ENCODE measurements at regions not wholly inside any gene's neighbourhood (a gene's known extent, or its start where the extent isn't known, plus 50 kb on each side); places are given as distances from the start of the nearest gene placed in this dataset.

DNA sequence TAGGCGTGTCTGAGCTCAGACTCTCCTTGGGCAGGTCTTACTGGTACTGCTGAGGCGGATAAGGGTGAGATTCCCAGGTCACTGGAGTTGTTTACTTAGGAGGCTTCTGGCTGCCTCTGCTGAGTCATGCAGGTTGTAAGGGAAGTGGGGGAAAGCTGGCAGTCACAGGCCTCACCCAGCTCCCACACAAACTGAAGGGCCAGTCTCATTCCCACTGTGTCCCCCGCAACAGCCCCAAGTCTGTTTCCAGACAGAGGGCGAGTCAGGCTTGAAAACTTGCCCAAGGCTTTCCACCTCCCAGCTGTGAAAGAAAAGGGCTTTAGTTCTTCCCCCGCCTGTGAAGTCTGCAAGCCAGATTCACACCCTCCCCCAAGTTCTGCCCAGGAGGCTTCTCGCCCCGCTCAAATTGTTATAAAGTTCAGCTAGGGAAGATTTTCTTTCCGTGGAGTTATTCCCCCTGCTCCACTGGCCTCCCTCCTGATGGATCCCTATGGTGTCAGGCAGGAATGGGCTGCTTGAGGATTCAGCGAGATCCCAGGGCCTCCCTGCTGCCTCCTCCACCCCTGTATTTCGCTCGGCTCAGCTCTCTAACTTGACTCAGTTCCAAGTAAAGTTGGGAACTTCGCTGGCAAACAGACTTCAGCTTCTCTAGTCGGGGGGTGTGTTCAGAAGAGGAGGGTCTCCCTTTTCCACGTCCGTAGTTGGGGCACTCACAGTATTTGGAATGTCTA lies 248.6 kb downstream of the NR4A2 start:
- CTCF ChIA-PET = no interaction called here
- no peak for DNase-seq (ENCODE audit: extremely low spot score)
- TF ChIP-seq BHLHE40 (IDR thresholded peaks at IDR 0.05; ENCODE audit: borderline replicate concordance) (no peak), TARDBP (IDR thresholded peaks at IDR 0.05) (no peak), FOXM1 (IDR thresholded peaks at IDR 0.05; ENCODE audit: borderline replicate concordance) (no peak), LEF1 (IDR thresholded peaks at IDR 0.05; ENCODE audit: borderline replicate concordance) (no peak), SP1 (IDR thresholded peaks at IDR 0.05) (no peak), NFRKB (IDR thresholded peaks at IDR 0.05) (no peak), ZNF384 (IDR thresholded peaks at IDR 0.05) (no peak), FOXK2 (IDR thresholded peaks at IDR 0.05) (no peak), FOXA1 (IDR thresholded peaks at IDR 0.05) (no peak)
- TF ChIP-seq, protein P1, sequence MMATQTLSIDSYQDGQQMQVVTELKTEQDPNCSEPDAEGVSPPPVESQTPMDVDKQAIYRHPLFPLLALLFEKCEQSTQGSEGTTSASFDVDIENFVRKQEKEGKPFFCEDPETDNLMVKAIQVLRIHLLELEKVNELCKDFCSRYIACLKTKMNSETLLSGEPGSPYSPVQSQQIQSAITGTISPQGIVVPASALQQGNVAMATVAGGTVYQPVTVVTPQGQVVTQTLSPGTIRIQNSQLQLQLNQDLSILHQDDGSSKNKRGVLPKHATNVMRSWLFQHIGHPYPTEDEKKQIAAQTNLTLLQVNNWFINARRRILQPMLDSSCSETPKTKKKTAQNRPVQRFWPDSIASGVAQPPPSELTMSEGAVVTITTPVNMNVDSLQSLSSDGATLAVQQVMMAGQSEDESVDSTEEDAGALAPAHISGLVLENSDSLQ (IDR thresholded peaks at IDR 0.05) = no peak
- POLR2A ChIA-PET = no interaction called here

DNA sequence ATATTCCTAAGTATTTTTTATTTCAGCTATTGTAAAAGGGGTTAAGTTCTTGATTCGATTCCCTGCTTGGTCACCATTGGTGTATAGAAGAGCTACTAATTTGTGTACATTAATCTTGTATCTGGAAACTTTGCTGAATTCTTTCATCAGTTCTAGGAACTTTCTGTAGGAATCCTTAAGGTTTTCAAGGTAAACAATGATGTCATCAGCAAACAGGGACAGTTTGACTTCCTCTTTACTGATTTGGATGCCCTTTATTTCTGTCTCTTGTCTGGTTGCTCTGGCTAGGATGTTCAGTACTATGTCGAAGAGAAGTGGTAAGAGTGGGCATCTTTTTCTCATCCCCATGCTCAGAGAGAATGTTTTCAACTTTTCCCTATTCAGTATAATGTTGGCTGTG lies 252.7 kb downstream of the NR4A2 start:
- ChIA-PET POLR2A (no interaction called here), CTCF (no interaction called here)
- no peak for DNase-seq (ENCODE audit: extremely low spot score)
- TF ChIP-seq HDGF (IDR thresholded peaks at IDR 0.05; ENCODE audit: borderline replicate concordance) = no peak
- TF ChIP-seq, protein P1 (IDR thresholded peaks at IDR 0.05) = no peak
- TF ChIP-seq L3MBTL2 (conservative IDR thresholded peaks at IDR 0.05) = no peak
- no peak for TF ChIP-seq TARDBP (IDR thresholded peaks at IDR 0.05)
- no peak for TF ChIP-seq LEF1 (IDR thresholded peaks at IDR 0.05; ENCODE audit: borderline replicate concordance)
- no peak for TF ChIP-seq NFRKB (IDR thresholded peaks at IDR 0.05)
- TF ChIP-seq BHLHE40 (IDR thresholded peaks at IDR 0.05; ENCODE audit: borderline replicate concordance) = no peak
- no peak for TF ChIP-seq CTBP1 (IDR thresholded peaks at IDR 0.05; ENCODE audit: borderline replicate concordance)
- TF ChIP-seq FOXK2 (IDR thresholded peaks at IDR 0.05) = no peak
- no peak for TF ChIP-seq SP1 (IDR thresholded peaks at IDR 0.05)
- TF ChIP-seq SUZ12 (IDR thresholded peaks at IDR 0.05) = no peak
- TF ChIP-seq ARNT (IDR thresholded peaks at IDR 0.05) = no peak
- TF ChIP-seq ZNF384 (IDR thresholded peaks at IDR 0.05) = no peak
- no peak for TF ChIP-seq ELF4 (IDR thresholded peaks at IDR 0.05)
- TF ChIP-seq FOXM1 (IDR thresholded peaks at IDR 0.05; ENCODE audit: borderline replicate concordance) = no peak
- no peak for TF ChIP-seq FOXA1 (IDR thresholded peaks at IDR 0.05)

DNA sequence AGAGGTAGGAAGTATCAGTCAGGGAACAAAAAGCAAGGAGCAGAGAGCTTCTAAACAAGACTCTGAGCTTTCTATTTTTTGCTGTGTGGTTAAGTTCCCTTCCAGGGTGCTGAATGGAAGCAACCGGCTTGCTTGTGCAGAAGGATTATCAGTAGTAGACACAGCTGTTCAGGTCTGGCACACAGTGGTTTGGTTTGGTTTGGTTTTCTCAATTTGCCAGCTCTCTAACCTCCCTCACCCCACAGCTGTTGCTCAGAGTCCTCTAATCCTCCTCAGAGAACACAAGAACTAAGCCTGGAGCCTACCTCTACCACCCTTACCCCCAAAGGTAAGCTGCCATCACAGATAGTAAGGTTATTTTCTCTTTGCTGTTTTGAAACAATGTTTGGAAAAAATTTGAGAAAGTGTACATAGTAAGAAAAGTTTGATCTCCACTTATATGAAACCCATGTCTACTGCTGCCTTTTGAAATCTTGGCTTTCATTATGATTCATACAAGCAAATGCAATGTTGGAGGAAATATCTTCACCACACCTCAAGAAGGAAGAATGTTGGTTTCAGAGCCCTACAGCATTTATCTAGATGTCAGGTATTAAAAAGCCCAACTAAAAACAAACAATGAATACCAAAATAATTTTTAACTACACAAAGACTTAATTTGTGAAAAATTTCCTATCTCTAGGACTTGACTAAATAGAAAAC lies 255.3 kb downstream of the NR4A2 start:
- TF ChIP-seq L3MBTL2 (conservative IDR thresholded peaks at IDR 0.05) (no peak), ARNT (IDR thresholded peaks at IDR 0.05) (no peak)
- CTCF ChIA-PET = no interaction called here
- POLR2A ChIA-PET = no interaction called here
- DNase-seq (ENCODE audit: extremely low spot score) = no peak

DNA sequence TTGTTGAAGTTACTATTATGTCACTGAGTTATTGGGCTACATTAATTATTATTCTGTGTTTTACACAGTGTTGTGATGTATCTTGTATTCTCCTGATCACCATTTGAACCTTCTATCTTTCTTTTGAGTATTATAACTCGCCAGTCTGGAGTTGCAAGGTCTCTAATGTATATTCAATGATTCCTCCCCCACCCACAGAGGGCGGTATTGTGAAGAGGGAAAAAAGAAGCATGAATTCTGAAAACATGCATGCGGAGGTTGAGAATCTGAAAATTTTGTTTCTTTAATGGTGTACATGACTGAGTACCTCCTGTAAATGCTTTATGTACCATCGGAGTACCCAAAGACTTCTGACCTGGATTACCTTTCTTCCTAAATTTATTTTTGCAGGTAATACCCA lies 266.6 kb downstream of the NR4A2 start:
- POLR2A ChIA-PET = no interaction called here
- CTCF ChIA-PET = no interaction called here
- TF ChIP-seq NFRKB (IDR thresholded peaks at IDR 0.05) = no peak
- TF ChIP-seq HDGF (IDR thresholded peaks at IDR 0.05; ENCODE audit: borderline replicate concordance) = no peak
- no peak for TF ChIP-seq TARDBP (IDR thresholded peaks at IDR 0.05)
- TF ChIP-seq FOXM1 (IDR thresholded peaks at IDR 0.05; ENCODE audit: borderline replicate concordance) = no peak
- TF ChIP-seq LEF1 (IDR thresholded peaks at IDR 0.05; ENCODE audit: borderline replicate concordance) = no peak
- TF ChIP-seq SP1 (IDR thresholded peaks at IDR 0.05) = no peak
- TF ChIP-seq, protein P1 (IDR thresholded peaks at IDR 0.05) = no peak
- no peak for TF ChIP-seq FOXA1 (IDR thresholded peaks at IDR 0.05)
- no peak for TF ChIP-seq L3MBTL2 (conservative IDR thresholded peaks at IDR 0.05)
- TF ChIP-seq ELF4 (IDR thresholded peaks at IDR 0.05) = no peak
- TF ChIP-seq BHLHE40 (IDR thresholded peaks at IDR 0.05; ENCODE audit: borderline replicate concordance) = no peak
- TF ChIP-seq CTBP1 (IDR thresholded peaks at IDR 0.05; ENCODE audit: borderline replicate concordance) = no peak
- TF ChIP-seq ARNT (IDR thresholded peaks at IDR 0.05) = no peak
- TF ChIP-seq ZNF384 (IDR thresholded peaks at IDR 0.05) = no peak
- no peak for TF ChIP-seq SUZ12 (IDR thresholded peaks at IDR 0.05)
- TF ChIP-seq FOXK2 (IDR thresholded peaks at IDR 0.05) = no peak
- peak; percentile 6 for DNase-seq (ENCODE audit: extremely low spot score)

DNA sequence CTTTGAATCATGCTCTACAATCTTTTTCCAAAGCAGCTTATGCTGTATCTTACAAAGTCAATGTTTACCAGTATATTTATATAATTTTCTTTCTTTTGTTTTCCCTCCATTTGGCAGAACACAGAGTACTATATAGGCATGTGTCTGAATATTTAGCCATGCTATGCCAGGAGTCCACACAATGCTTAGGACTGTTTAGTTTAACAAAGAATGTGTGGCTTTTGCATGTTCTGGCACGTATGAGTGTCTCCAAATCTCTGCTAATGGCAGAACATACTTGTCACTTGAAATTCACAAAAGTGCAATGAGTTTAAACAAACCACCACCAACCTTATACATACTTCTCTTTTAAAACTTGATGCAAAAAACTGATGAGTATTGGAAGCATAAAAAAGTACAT lies 268.0 kb downstream of the NR4A2 start:
- CTCF ChIA-PET = no interaction called here
- POLR2A ChIA-PET = no interaction called here
- no peak for TF ChIP-seq LEF1 (IDR thresholded peaks at IDR 0.05; ENCODE audit: borderline replicate concordance)
- TF ChIP-seq HDGF (IDR thresholded peaks at IDR 0.05; ENCODE audit: borderline replicate concordance) = no peak
- no peak for TF ChIP-seq ZNF384 (IDR thresholded peaks at IDR 0.05)
- no peak for TF ChIP-seq FOXA1 (IDR thresholded peaks at IDR 0.05)
- no peak for DNase-seq (ENCODE audit: extremely low spot score)

DNA sequence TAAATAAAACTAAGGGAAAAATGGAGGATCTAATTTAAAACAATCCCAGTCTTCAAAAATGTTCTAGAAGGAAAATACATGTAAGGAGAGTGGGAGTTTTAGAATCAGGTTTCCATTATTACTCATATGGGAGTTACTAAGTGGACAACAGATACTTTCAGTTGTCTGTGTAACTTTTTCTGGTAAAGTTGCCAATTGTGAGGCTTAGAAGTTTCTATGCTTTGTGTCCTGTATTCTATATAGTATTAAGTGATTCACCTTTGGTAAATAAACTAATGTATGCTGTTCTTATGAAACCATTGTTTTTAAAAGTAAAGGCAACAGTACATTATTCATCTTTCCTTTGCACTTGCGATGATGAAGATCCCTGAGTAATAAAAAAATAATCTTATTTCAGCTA lies 274.9 kb downstream of the NR4A2 start:
- TF ChIP-seq SUZ12 (IDR thresholded peaks at IDR 0.05) (no peak), FOXA1 (IDR thresholded peaks at IDR 0.05) (no peak), L3MBTL2 (conservative IDR thresholded peaks at IDR 0.05) (no peak), FOXM1 (IDR thresholded peaks at IDR 0.05; ENCODE audit: borderline replicate concordance) (no peak)
- no peak for DNase-seq (ENCODE audit: extremely low spot score)
- CTCF ChIA-PET = no interaction called here
- POLR2A ChIA-PET = no interaction called here
